Thoracic aorta (tissue), 2 donors: ENCODE measurements at regions not wholly inside any gene's neighbourhood (a gene's known extent, or its start where the extent isn't known, plus 50 kb on each side); places are given as distances from the start of the nearest gene placed in this dataset.

ENCODE experiments used
- ATAC-seq: fragments of 150-250 bp; one replicate; pipeline ENCODE4 v1.8.0; 2017; ENCODE audit warnings: low read depth; ENCODE audit not compliant: insufficient number of reproducible peaks, low FRiP score
- DNase-seq: peaks from one replicate; pipeline ENCODE4 v3.0.0-alpha.2; 2020; ENCODE audit warnings: low spot score
- H3K27ac ChIP-seq, 2 donors: fragments of 200-600 bp; sonication (generic); 1 replicate in 1 of 2; 2 replicates in 1 of 2; pipeline ENCODE4 v1.5.1; 2016; ENCODE audit warnings: mild to moderate bottlenecking in 2 of 2, moderate library complexity in 2 of 2
- H3K27me3 ChIP-seq: fragments of 200-600 bp; sonication (generic); replicated peaks from 2 replicates; pipeline ENCODE4 v1.6.0; 2016; ENCODE audit warnings: mild to moderate bottlenecking; ENCODE audit not compliant: insufficient read depth
- H3K36me3 ChIP-seq: fragments of 200-600 bp; sonication (generic); one replicate; pipeline ENCODE4 v1.5.1; 2016
- H3K4me1 ChIP-seq, 2 donors: fragments of 200-600 bp; sonication (generic); 1 replicate in 1 of 2; 2 replicates in 1 of 2; pipeline versions ENCODE4 v1.5.1 to v1.6.0; 2016; ENCODE audit warnings: low read depth in 2 of 2, mild to moderate bottlenecking in 1 of 2; ENCODE audit not compliant: control insufficient read depth in 1 of 2
- H3K4me3 ChIP-seq: fragments of 200-600 bp; sonication (generic); 2 replicates; pipeline ENCODE4 v1.5.1; 2016; ENCODE audit warnings: mild to moderate bottlenecking
- H3K9me3 ChIP-seq: fragments of 200-600 bp; sonication (generic); 2 replicates; pipeline ENCODE4 v1.5.1; 2016
- CTCF ChIP-seq: fragments of 200-600 bp; sonication (generic); IDR thresholded peaks from one replicate; pipeline ENCODE4 v1.5.1; 2019; ENCODE audit warnings: antibody characterized with exemption

GRCh38 chr2:234145511-234145910 lies 95.0 kb downstream of the SPP2 start:
- H3K9me3 ChIP-seq = no peaks in the 10 kb centered on the region
- H3K36me3 ChIP-seq = no peaks in the 10 kb centered on the region
- no peaks in the 10 kb centered on the region for H3K27me3 ChIP-seq
- no peak overlapping the region for H3K27ac ChIP-seq
- DNase-seq (no peak), ATAC-seq (no peak)
- H3K4me1 ChIP-seq = no peaks in the 10 kb centered on the region
- TF ChIP-seq CTCF = no peak
- H3K4me3 ChIP-seq = no peak overlapping the region

- DNase-seq = no peak
- H3K4me1 ChIP-seq = no peaks in the 10 kb centered on the region
- no peaks in the 10 kb centered on the region for H3K27me3 ChIP-seq
- TF ChIP-seq CTCF = no peak
- no peak overlapping the region for H3K4me3 ChIP-seq
- H3K36me3 ChIP-seq = no peaks in the 10 kb centered on the region
- H3K27ac ChIP-seq = no peak overlapping the region
- H3K9me3 ChIP-seq = no peaks in the 10 kb centered on the region
- ATAC-seq = no peak
Measured at GRCh38 chr2:234145057-234145456, 94.6 kb downstream of the SPP2 start.

GRCh38 chr2:234143896-234144295 lies 93.4 kb downstream of the SPP2 start:
- Histone ChIP-seq H3K4me1 (no peaks in the 10 kb centered on the region), H3K9me3 (no peaks in the 10 kb centered on the region), H3K27me3 (no peaks in the 10 kb centered on the region), H3K27ac (no peak overlapping the region), H3K36me3 (no peaks in the 10 kb centered on the region), H3K4me3 (no peak overlapping the region)
- no peak for TF ChIP-seq CTCF
- DNase-seq (no peak), ATAC-seq (no peak)

- no peaks in the 10 kb centered on the region for H3K36me3 ChIP-seq
- no peaks in the 10 kb centered on the region for H3K9me3 ChIP-seq
- H3K27ac ChIP-seq = no peak overlapping the region
- no peak for DNase-seq
- no peaks in the 10 kb centered on the region for H3K4me1 ChIP-seq
- H3K27me3 ChIP-seq = no peaks in the 10 kb centered on the region
- H3K4me3 ChIP-seq = no peak overlapping the region
- no peak for TF ChIP-seq CTCF
- no peak for ATAC-seq
Measured at GRCh38 chr2:234142530-234142929, 92.0 kb downstream of the SPP2 start.

- TF ChIP-seq CTCF = no peak
- H3K9me3 ChIP-seq = no peaks in the 10 kb centered on the region
Measured at GRCh38 chr2:234139755-234140154, 89.3 kb downstream of the SPP2 start.

More at GRCh38 chr2:234139755-234140154, 89.3 kb downstream of the SPP2 start:
- Histone ChIP-seq H3K4me1 (no peaks in the 10 kb centered on the region), H3K4me3 (no peak overlapping the region), H3K27me3 (no peaks in the 10 kb centered on the region), H3K36me3 (no peaks in the 10 kb centered on the region), H3K27ac (no peak overlapping the region)
- DNase-seq = no peak
- no peak for ATAC-seq
